Fibroblast of pulmonary artery (primary cell): ENCODE measurements at regions not wholly inside any gene's neighbourhood (a gene's known extent, or its start where the extent isn't known, plus 50 kb on each side); places are given as distances from the start of the nearest gene placed in this dataset.
A peak's percentile ranks its signal among the peaks of the same experiment; 100 is the strongest.
"Not testable (repeated sequence)": the region's sequence is repeated elsewhere in the genome, so short reads cannot be mapped to it uniquely, and the experiment has no call there.

Source experiments
- DNase-seq: peaks from one replicate; pipeline ENCODE4 v3.0.0-alpha.2; 2010; ENCODE audit warnings: low read depth
- H3K4me3 ChIP-seq: replicated peaks from 2 replicates; pipeline ENCODE4 v1.5.1; 2011; ENCODE audit warnings: low read depth, mild to moderate bottlenecking, control low read depth, low read length, moderate library complexity
- TF ChIP-seq, protein P1 (sequence below): IDR thresholded peaks from 2 replicates; pipeline ENCODE4 v1.5.1; 2011; ENCODE audit warnings: mild to moderate bottlenecking, control low read depth, low read length, inconsistent platforms; ENCODE audit errors: missing control alignments

DNA sequence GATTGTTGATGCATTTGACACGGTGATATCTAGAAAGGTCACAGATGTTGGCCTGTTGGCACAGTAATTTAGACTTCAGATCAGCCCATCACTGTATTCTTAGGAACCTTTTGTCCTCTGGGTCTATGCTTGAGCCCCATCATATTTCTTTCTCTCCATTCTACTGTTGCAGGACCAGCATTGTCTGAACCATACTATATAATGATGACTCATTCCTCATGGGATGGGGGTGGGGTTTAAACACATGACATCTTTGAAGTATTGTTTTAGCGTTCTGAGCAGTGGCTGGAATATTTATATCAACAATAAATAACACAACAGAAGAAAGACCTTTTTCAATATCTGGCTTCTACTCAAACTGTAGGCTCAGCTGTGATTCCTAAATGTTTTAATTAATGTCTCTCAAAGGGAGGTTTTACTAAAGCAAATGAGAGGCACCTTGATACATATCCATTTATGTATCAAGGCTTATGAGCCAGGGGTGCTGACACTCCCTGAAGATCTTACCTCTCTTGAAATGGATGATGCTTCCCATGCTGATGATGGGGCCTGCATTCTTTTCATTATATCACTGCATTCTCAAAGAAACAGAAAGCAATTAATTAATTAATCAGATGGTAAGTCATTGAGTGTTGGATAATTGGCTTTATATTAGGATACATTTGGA lies 379.0 kb upstream of the GOT2 start:
- TF ChIP-seq, protein P1, sequence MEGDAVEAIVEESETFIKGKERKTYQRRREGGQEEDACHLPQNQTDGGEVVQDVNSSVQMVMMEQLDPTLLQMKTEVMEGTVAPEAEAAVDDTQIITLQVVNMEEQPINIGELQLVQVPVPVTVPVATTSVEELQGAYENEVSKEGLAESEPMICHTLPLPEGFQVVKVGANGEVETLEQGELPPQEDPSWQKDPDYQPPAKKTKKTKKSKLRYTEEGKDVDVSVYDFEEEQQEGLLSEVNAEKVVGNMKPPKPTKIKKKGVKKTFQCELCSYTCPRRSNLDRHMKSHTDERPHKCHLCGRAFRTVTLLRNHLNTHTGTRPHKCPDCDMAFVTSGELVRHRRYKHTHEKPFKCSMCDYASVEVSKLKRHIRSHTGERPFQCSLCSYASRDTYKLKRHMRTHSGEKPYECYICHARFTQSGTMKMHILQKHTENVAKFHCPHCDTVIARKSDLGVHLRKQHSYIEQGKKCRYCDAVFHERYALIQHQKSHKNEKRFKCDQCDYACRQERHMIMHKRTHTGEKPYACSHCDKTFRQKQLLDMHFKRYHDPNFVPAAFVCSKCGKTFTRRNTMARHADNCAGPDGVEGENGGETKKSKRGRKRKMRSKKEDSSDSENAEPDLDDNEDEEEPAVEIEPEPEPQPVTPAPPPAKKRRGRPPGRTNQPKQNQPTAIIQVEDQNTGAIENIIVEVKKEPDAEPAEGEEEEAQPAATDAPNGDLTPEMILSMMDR: no peak
- no peak for DNase-seq
- H3K4me3 ChIP-seq: no peak overlapping the region

DNA sequence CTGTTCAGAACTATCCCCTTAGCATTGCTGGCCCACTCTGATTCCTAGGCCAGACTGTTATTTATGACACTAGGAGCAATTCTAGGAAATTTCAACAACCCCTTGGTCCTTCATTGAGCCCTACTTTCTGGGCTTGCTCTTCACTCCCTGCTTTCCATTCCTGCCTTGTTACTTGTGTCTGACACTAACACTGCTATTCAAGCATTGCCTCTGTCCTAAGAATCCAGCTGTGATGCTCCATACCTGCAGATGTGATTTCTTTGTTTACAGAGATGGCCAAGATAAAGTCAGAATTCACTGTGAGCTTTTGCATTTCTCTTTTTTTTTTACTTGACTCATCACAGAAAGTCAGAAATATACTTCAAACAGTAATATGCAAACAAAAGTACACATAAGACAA lies 377.2 kb upstream of the GOT2 start:
- H3K4me3 ChIP-seq: no peak overlapping the region
- TF ChIP-seq, protein P1: no peak
- DNase-seq: no peak

GRCh38 chr16:59108374-59108773 lies 374.3 kb upstream of the GOT2 start:
- TF ChIP-seq, protein P1: no peak
- no peak for DNase-seq
- H3K4me3 ChIP-seq: no peak overlapping the region

GRCh38 chr16:59096682-59097081 lies 362.6 kb upstream of the GOT2 start:
- not testable (repeated sequence) for DNase-seq, H3K4me3 ChIP-seq

DNA sequence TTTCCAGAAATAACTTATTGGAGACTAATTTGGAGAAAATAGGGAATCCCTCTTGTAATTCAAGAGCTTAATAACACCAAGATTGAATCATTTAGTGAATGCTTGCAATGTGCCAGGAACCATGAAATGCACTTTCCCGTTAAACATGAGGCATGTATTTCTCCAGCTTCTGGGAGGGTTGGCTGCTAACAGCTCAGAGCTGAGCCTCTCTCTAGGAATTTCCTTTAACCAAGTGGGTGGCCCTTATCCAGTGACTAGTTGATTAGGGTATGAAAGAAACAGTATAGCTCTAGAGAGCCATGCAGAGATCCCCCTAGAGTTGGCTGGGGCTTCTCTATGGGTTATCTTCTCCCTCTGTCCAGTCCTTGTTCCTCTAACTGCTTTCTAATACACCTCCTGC lies 356.4 kb upstream of the GOT2 start:
- TF ChIP-seq, protein P1: no peak
- H3K4me3 ChIP-seq: no peak overlapping the region
- no peak for DNase-seq

DNA sequence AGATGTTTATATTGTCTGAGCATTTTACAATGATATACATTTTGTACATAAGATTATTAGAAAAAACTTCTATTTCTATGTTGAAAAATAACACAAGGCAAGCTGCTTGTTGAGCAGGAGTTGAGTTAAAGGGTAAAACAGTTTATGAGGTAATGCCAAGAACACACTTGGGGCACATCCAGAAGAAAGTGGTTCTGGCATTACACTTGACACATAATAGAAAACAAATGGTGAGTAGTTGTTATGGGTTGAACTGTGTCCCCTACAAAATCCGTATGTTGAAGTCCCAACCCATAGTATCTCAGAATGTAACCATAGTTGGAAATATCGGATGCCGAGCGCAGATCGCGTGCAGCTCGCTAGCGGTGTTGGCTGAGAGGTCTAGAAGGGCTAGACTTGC lies 354.3 kb upstream of the GOT2 start:
- no peak overlapping the region for H3K4me3 ChIP-seq
- TF ChIP-seq, protein P1: no peak
- DNase-seq: no peak

DNA sequence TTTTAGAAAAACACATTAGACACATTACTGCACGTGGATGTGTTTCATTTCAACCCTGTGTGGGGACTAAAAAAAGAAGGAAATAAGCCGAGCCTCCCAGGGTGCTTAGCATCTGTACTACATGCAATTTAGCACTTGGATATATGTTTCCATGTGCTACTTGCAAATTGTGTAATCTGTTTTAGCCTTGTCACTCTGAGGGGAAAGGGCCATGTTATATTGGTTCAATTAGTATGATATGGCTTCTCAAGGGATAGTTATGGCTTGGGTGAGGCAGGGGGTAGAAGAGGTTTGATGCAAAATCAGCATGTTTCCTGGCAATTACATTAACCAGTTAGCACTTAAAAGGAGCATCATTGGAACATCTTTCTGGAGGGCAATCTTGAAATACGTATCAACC lies 353.5 kb upstream of the GOT2 start:
- no peak overlapping the region for H3K4me3 ChIP-seq
- TF ChIP-seq, protein P1: no peak
- no peak for DNase-seq

- TF ChIP-seq, protein P1: no peak
- H3K4me3 ChIP-seq: no peak overlapping the region
- peak; percentile 33 for DNase-seq
Measured at GRCh38 chr16:59067205-59067604, 333.1 kb upstream of the GOT2 start.
